ENCODE measurements at regions not wholly inside any gene's neighbourhood (a gene's known extent, or its start where the extent isn't known, plus 50 kb on each side); places are given as distances from the start of the nearest gene placed in this dataset.

DNA sequence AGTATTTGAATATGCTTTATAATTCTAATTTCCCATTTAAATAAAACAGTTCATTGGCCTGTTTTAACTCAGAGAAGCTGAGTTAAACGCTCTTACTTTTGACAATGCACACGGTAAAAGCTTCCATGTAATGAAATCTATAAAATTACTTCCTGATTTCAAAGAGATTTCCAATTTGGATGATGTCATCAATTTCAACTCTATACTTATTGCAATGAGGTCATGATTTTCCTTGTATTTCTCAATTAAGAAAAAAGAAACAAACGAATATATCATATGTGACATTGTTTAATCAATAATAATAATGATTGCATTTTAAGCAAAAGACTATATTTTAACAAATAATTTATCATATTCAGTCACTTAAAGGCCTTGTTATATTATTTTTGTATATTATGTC lies 926.1 kb upstream of the MANEA start:
- H3K9me3 ChIP-seq = no peaks in the 10 kb centered on the region
- no peak overlapping the region for H3K4me3 ChIP-seq
- TF ChIP-seq, protein P1, sequence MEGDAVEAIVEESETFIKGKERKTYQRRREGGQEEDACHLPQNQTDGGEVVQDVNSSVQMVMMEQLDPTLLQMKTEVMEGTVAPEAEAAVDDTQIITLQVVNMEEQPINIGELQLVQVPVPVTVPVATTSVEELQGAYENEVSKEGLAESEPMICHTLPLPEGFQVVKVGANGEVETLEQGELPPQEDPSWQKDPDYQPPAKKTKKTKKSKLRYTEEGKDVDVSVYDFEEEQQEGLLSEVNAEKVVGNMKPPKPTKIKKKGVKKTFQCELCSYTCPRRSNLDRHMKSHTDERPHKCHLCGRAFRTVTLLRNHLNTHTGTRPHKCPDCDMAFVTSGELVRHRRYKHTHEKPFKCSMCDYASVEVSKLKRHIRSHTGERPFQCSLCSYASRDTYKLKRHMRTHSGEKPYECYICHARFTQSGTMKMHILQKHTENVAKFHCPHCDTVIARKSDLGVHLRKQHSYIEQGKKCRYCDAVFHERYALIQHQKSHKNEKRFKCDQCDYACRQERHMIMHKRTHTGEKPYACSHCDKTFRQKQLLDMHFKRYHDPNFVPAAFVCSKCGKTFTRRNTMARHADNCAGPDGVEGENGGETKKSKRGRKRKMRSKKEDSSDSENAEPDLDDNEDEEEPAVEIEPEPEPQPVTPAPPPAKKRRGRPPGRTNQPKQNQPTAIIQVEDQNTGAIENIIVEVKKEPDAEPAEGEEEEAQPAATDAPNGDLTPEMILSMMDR (IDR thresholded peaks at IDR 0.05) = no peak
- no peaks in the 10 kb centered on the region for H3K27me3 ChIP-seq (ENCODE audit: low read depth)
- DNase-seq (no peak), ATAC-seq (no peak)
- intact Hi-C loops (cut with DNase I) = no loop called here
- H3K36me3 ChIP-seq = no peaks in the 10 kb centered on the region
- H3K4me1 ChIP-seq = no peaks in the 10 kb centered on the region
- no peak overlapping the region for H3K27ac ChIP-seq

DNA sequence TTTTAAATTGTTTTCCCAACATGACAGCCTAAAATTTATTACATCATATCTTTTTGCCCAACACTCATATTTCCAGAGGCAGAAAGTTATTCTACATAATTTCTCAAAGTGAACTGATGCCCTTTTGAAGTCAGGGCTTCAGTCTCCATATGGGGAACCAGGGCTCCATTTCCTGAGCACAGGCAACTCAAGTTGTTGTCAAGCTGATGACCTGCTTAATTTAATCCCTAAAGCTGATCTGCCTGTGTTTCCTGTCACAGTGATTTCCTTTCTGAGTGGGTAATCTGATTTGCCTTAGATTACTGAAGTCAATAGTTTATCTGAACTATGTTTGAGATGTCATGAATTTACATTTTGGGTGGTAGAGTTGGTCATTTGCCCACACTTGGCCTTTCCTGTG lies 932.1 kb upstream of the MANEA start:
- no peaks in the 10 kb centered on the region for H3K36me3 ChIP-seq
- DNase-seq = no peak

DNA sequence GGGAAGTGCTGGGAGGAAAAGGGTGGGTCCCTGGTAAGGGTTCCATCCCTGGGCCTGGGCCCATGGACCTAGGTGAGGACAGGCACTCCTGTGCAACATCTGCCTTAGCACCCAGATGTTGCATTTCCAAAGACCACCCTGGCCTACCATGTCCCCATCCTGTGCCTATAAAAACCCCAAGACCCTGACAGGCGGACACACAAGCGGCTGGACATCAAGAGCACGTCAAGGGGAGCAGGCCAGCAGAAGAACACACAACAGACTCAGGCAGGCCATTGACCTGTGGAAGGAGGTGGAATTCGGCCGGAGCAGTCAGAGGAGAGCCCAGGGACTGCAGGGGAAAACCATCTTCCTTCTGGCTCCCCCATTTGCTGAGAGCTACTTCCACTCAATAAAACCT lies 937.8 kb upstream of the MANEA start:
- intact Hi-C loops (cut with DNase I) = no loop called here
- DNase-seq (no peak), ATAC-seq (no peak)
- no peaks in the 10 kb centered on the region for H3K27me3 ChIP-seq (ENCODE audit: low read depth)
- TF ChIP-seq, protein P1 (IDR thresholded peaks at IDR 0.05) = no peak
- H3K36me3 ChIP-seq = no peaks in the 10 kb centered on the region
- no peaks in the 10 kb centered on the region for H3K9me3 ChIP-seq
- H3K4me1 ChIP-seq = no peaks in the 10 kb centered on the region
- H3K27ac ChIP-seq = no peak overlapping the region
- H3K4me3 ChIP-seq = no peak overlapping the region

More for the DNA sequence above, 932.1 kb upstream of the MANEA start:
- no peak for ATAC-seq
- no peaks in the 10 kb centered on the region for H3K9me3 ChIP-seq
- intact Hi-C loops (cut with DNase I) = no loop called here
- H3K4me1 ChIP-seq = no peaks in the 10 kb centered on the region
- H3K4me3 ChIP-seq = no peak overlapping the region
- no peak overlapping the region for H3K27ac ChIP-seq
- no peaks in the 10 kb centered on the region for H3K27me3 ChIP-seq (ENCODE audit: low read depth)
- TF ChIP-seq, protein P1 (IDR thresholded peaks at IDR 0.05) = no peak

DNA sequence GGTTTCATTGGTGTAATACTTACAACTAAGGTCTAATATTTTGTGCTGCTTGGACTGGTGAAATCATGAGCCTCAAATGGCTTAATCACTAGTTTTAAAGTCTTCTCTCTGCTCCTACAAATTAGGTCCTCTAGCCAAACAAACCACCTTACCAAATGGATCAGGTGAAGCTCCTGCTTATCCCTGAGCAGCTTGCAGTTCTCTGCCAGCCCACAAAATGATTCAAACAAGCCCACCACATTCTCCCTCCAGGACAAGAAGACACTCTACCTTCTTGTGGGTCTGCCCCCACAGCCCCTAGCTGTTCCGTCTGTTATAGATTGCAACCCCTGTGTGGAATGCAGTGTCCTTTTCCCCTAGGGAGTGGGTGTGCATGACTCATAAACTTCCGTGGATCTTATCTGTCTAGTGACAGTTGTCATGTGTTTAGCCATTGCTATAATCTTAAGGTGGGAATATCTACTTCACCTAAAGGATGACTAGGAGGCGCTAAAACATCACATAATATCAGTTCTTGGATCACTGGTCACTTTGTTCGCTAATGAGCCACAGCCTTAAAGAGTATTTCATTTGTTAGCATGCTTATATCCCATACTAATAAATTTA lies 940.5 kb upstream of the MANEA start:
- intact Hi-C loops (cut with DNase I) = no loop called here
- DNase-seq = no peak
- Histone ChIP-seq H3K27ac (no peak overlapping the region), H3K4me1 (no peaks in the 10 kb centered on the region), H3K9me3 (no peaks in the 10 kb centered on the region), H3K27me3 (ENCODE audit: low read depth) (no peaks in the 10 kb centered on the region), H3K4me3 (no peak overlapping the region), H3K36me3 (no peaks in the 10 kb centered on the region)
- ATAC-seq = no peak
- TF ChIP-seq, protein P1 (IDR thresholded peaks at IDR 0.05) = no peak

DNA sequence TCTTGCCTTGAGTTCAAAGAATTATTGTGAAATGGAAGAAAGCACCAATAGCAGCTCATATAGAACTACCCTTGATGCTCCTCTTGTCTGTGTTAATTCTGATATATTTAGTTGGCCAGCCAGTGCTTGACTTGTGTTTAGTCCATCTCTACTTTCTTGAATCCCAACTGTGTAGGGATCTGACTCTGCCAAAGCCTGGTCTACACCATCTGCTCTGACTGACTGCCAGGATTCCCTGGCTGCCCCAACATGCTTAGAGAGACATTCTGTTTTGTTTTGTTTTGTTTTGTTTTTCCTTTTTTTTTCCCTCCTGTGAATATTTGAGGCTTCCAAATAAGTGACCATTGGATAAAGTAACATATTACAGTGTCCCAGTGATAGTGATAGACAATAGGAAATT lies 953.7 kb upstream of the MANEA start:
- Histone ChIP-seq H3K36me3 (no peaks in the 10 kb centered on the region), H3K27ac (no peak overlapping the region), H3K9me3 (no peaks in the 10 kb centered on the region), H3K4me1 (no peaks in the 10 kb centered on the region), H3K4me3 (no peak overlapping the region), H3K27me3 (ENCODE audit: low read depth) (no peaks in the 10 kb centered on the region)
- DNase-seq (no peak), ATAC-seq (no peak)
- TF ChIP-seq, protein P1 (IDR thresholded peaks at IDR 0.05) = no peak
- intact Hi-C loops (cut with DNase I) = no loop called here
